Osteoblast (primary cell): ENCODE measurements at regions not wholly inside any gene's neighbourhood (a gene's known extent, or its start where the extent isn't known, plus 50 kb on each side); places are given as distances from the start of the nearest gene placed in this dataset.

Experiments used
- DNase-seq: peaks from one replicate; pipeline ENCODE4 v3.0.0; 2011; ENCODE audit warnings: low spot score, mixed read lengths; ENCODE audit not compliant: insufficient read length; ENCODE audit errors: missing footprints
- H2AFZ ChIP-seq: 2 replicates; pipeline ENCODE4 v1.6.0; 2011; ENCODE audit warnings: mild to moderate bottlenecking, low read length
- H3K27ac ChIP-seq: 2 replicates; pipeline ENCODE4 v1.5.1; 2011; ENCODE audit warnings: mild to moderate bottlenecking, low read depth, low read length, moderate library complexity
- H3K27me3 ChIP-seq: 2 replicates; pipeline ENCODE4 v1.6.0; 2012; ENCODE audit warnings: mild to moderate bottlenecking, control low read depth, inconsistent platforms, low read length, moderate library complexity; ENCODE audit not compliant: insufficient read depth
- H3K36me3 ChIP-seq: 2 replicates; pipeline ENCODE4 v1.5.1; 2011; ENCODE audit warnings: mild to moderate bottlenecking, low read length, control low read depth, moderate library complexity; ENCODE audit not compliant: insufficient read depth
- H3K4me1 ChIP-seq: 2 replicates; pipeline ENCODE4 v1.5.1; 2011; ENCODE audit warnings: mild to moderate bottlenecking, low read length, control low read depth, moderate library complexity; ENCODE audit not compliant: insufficient read depth
- H3K4me2 ChIP-seq: 2 replicates; pipeline ENCODE4 v1.6.0; 2011; ENCODE audit warnings: mild to moderate bottlenecking, low read length; ENCODE audit not compliant: insufficient read depth
- H3K4me3 ChIP-seq: fragments of 200-600 bp; sonication (generic); 3 replicates; pipeline ENCODE4 v1.5.1; 2012; ENCODE audit warnings: mild to moderate bottlenecking, low read length, inconsistent platforms; ENCODE audit not compliant: insufficient read depth
- H3K79me2 ChIP-seq: 2 replicates; pipeline ENCODE4 v1.6.0; 2012; ENCODE audit warnings: mild to moderate bottlenecking, low read length, control low read depth, inconsistent platforms; ENCODE audit not compliant: insufficient read depth
- H3K9me3 ChIP-seq: 2 replicates; pipeline ENCODE4 v1.5.1; 2011; ENCODE audit warnings: low read depth, low read length, control low read depth
- H4K20me1 ChIP-seq: 2 replicates; pipeline ENCODE4 v1.6.0; 2012; ENCODE audit warnings: mild to moderate bottlenecking, low read length, control low read depth; ENCODE audit not compliant: insufficient read depth
- TF ChIP-seq, protein P1 (sequence below): IDR thresholded peaks from 2 replicates; pipeline ENCODE4 v1.5.1; 2011; ENCODE audit warnings: mild to moderate bottlenecking, low read depth, low read length, moderate library complexity; ENCODE audit errors: extremely low read depth

DNA sequence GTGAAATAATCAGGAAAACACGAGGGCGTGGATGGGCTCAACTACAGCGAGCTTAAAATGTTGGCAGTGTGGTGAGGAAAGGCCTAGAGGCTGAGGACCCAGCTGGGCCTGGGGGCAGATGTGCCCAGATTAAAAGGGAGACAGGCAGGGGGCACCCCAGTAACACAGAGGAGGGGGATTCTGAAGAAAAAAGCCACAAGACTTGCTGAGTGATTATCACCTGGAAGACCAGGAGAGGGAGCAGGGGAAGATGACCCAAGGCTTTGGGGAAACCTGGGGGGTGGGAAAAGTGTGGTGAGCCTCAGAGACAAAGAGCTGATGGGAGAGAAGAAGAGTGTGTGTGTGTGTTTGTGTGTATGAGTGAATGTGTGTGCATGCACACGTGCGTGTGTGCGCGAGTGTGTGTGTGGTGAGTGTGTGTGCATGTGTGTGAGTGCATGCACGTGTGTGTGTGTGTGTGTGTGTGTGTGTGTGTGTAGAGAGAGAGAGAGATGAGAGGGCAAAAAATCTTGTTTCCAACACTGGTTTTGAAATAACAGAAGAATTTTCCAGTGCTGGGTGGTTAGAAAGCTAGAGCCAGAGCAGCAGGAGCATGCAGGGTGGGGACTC, 500.5 kb downstream of the BUD13 start:
- Histone ChIP-seq H3K36me3 (no peaks in the 10 kb centered on the region), H3K4me1 (no peaks in the 10 kb centered on the region), H4K20me1 (no peaks in the 10 kb centered on the region), H3K4me3 (no peak overlapping the region), H3K9me3 (no peaks in the 10 kb centered on the region), H3K79me2 (no peaks in the 10 kb centered on the region), H3K4me2 (no peak overlapping the region), H2AFZ (no peak overlapping the region), H3K27ac (no peak overlapping the region), H3K27me3 (no peaks in the 10 kb centered on the region)
- TF ChIP-seq, protein P1, sequence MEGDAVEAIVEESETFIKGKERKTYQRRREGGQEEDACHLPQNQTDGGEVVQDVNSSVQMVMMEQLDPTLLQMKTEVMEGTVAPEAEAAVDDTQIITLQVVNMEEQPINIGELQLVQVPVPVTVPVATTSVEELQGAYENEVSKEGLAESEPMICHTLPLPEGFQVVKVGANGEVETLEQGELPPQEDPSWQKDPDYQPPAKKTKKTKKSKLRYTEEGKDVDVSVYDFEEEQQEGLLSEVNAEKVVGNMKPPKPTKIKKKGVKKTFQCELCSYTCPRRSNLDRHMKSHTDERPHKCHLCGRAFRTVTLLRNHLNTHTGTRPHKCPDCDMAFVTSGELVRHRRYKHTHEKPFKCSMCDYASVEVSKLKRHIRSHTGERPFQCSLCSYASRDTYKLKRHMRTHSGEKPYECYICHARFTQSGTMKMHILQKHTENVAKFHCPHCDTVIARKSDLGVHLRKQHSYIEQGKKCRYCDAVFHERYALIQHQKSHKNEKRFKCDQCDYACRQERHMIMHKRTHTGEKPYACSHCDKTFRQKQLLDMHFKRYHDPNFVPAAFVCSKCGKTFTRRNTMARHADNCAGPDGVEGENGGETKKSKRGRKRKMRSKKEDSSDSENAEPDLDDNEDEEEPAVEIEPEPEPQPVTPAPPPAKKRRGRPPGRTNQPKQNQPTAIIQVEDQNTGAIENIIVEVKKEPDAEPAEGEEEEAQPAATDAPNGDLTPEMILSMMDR: no peak
- no peak for DNase-seq

DNA sequence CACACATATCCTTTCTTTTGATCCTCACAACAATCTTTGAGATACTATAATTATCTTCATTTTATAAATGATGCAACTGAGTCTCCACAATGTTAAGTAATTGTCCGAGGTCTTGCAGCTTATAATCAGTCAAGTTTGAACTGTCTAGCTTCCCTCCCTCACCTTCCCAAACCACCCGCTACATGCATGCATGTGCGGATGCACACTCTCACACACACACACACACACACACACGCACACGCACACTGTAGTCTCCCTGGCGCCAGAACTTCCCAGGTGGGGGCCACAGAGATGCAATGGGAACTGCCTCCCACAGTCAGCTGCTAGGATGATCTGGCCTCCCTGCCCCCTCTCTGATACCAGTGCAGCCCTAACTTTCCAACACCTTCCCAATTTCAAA, 501.3 kb downstream of the BUD13 start:
- Histone ChIP-seq H3K4me3 (no peak overlapping the region), H4K20me1 (no peaks in the 10 kb centered on the region), H3K4me1 (no peaks in the 10 kb centered on the region), H3K79me2 (no peaks in the 10 kb centered on the region), H2AFZ (no peak overlapping the region), H3K36me3 (no peaks in the 10 kb centered on the region), H3K9me3 (no peaks in the 10 kb centered on the region), H3K27ac (no peak overlapping the region), H3K27me3 (no peaks in the 10 kb centered on the region), H3K4me2 (no peak overlapping the region)
- no peak for DNase-seq
- TF ChIP-seq, protein P1: no peak

DNA sequence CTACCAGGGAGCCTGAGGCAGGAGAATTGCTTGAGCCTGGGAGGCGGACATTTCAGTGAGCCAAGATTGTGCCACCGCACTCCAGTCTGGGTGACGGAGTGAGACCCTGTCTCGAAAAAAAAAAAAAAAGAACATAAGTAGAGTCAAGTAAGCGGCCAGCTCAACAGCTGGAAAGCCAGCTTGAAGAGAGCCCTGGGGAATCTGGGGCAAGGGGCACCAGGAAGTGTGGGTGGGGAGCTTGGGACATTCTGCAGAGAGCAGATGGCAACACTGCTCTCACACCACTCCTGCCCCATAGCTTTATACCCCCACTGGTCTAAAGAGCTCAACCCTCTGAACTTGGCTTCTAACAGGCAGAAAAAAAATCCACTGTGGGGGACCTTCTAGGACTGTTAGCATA, 505.6 kb downstream of the BUD13 start:
- TF ChIP-seq, protein P1: no peak
- Histone ChIP-seq H3K27me3 (no peaks in the 10 kb centered on the region), H3K9me3 (no peaks in the 10 kb centered on the region), H3K79me2 (no peaks in the 10 kb centered on the region), H3K36me3 (no peaks in the 10 kb centered on the region), H3K4me3 (no peak overlapping the region), H3K27ac (no peak overlapping the region), H4K20me1 (no peaks in the 10 kb centered on the region), H3K4me2 (no peak overlapping the region), H2AFZ (no peak overlapping the region), H3K4me1 (no peaks in the 10 kb centered on the region)
- DNase-seq: no peak

DNA sequence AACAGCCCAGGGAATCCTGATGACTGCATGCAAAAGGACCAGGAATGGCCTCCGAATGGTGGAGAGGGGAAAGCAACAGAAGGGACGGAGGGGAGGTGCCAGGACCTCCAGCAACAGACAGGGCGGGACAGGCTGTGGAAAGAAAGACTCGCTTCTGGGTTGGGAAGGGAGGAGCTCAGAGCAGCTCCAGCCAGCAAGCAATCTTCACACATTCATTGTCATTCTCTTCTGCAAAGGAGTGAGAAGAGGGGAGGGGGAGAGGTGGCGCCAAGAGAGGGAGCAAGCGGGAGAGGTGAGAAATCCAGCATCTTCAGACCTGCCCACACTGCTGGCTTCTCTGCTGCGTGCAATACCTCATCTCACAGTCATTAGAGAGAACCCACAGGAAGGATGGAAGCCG, 509.0 kb downstream of the BUD13 start:
- TF ChIP-seq, protein P1: no peak
- no peak for DNase-seq
- Histone ChIP-seq H3K27me3 (no peaks in the 10 kb centered on the region), H3K79me2 (no peaks in the 10 kb centered on the region), H2AFZ (no peak overlapping the region), H4K20me1 (no peaks in the 10 kb centered on the region), H3K4me3 (no peak overlapping the region), H3K27ac (no peak overlapping the region), H3K4me1 (no peaks in the 10 kb centered on the region), H3K36me3 (no peaks in the 10 kb centered on the region), H3K4me2 (no peak overlapping the region), H3K9me3 (no peaks in the 10 kb centered on the region)
